ENCODE measurements at regions not wholly inside any gene's neighbourhood (a gene's known extent, or its start where the extent isn't known, plus 50 kb on each side); places are given as distances from the start of the nearest gene placed in this dataset.

DNA sequence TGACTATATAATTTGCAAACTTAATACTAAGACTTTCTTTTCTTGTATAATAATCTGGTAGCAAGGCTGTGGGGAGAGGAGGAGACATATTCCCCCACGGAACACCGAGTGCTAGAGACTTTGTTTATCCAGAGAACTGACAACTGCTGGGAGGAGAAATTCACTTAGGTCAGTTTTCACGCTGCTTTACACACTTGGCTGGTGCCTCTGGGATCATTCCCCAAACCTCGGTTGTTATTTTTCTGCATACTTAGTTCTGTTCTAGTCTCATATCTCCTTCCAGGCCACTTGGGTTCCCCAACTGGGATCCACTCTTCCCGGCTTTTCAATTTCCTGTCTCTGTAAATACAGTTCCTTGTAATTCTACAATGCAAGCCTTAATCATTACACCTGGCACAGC lies 238.2 kb upstream of the ADAMTS16 start:
- no peak overlapping the region for H3K27ac Mint-ChIP-seq
- no peaks in the 10 kb centered on the region for H3K4me1 Mint-ChIP-seq (ENCODE audit: low read depth)
- no peaks in the 10 kb centered on the region for H3K9me3 Mint-ChIP-seq
- DNase-seq, result no peak
- TF ChIP-seq, protein P1, sequence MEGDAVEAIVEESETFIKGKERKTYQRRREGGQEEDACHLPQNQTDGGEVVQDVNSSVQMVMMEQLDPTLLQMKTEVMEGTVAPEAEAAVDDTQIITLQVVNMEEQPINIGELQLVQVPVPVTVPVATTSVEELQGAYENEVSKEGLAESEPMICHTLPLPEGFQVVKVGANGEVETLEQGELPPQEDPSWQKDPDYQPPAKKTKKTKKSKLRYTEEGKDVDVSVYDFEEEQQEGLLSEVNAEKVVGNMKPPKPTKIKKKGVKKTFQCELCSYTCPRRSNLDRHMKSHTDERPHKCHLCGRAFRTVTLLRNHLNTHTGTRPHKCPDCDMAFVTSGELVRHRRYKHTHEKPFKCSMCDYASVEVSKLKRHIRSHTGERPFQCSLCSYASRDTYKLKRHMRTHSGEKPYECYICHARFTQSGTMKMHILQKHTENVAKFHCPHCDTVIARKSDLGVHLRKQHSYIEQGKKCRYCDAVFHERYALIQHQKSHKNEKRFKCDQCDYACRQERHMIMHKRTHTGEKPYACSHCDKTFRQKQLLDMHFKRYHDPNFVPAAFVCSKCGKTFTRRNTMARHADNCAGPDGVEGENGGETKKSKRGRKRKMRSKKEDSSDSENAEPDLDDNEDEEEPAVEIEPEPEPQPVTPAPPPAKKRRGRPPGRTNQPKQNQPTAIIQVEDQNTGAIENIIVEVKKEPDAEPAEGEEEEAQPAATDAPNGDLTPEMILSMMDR (IDR thresholded peaks at IDR 0.05), result no peak
- no peaks in the 10 kb centered on the region for H3K36me3 Mint-ChIP-seq (ENCODE audit: low read depth)
- H3K4me3 Mint-ChIP-seq, result no peak overlapping the region
- H3K27me3 Mint-ChIP-seq (ENCODE audit: insufficient read depth), result no peaks in the 10 kb centered on the region; the same call in 1 of the 2 replicates

DNA sequence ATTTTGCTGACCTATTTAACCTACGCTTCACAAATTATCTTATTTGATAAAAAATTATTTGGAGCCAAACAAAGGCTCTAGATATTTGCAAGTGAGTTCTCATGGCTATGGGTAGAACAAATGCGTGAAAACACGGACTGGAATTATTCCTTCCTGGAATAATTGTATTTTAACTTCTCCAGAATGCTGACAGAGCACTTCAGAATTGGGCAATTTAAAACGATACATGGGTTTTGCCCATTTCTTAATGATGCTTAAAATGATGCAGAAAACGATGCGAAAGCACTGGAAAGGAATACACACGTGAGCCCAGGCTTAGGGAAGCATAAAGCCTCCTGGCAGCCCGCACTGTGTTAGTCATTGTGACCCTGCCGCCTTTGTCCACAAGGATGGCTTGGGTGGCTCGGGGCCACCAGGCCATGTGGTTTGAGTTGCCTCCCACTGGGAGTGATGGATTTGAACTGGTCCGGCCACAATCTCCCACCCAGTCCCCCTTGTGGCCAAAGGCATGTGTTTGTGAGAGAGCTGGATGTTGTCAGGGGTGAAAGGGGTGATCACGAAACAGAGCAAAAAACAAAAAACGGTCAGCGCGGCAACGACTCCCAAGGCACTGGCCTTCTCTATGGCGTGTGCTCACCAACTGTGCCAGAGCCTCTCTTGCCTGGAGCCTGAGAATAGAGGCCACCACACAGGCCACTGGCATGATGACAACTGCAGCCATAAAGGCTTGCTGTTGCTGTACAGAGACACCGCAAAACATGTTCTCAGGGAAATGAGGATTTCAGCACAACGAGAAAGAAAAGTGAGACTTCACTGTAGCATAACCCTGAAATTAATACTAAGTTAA lies 234.2 kb upstream of the ADAMTS16 start:
- H3K36me3 Mint-ChIP-seq (ENCODE audit: low read depth), result no peaks in the 10 kb centered on the region
- no peak for DNase-seq
- TF ChIP-seq, protein P1 (IDR thresholded peaks at IDR 0.05), result peak; percentile 31; the same call in 1 of the 2 replicates
- no peak overlapping the region for H3K27ac Mint-ChIP-seq
- H3K27me3 Mint-ChIP-seq (ENCODE audit: insufficient read depth), result peaks cover 1% of the 10 kb centered on the region; the same call in 1 of the 2 replicates
- H3K4me3 Mint-ChIP-seq, result no peak overlapping the region
- no peaks in the 10 kb centered on the region for H3K9me3 Mint-ChIP-seq
- H3K4me1 Mint-ChIP-seq (ENCODE audit: low read depth), result no peaks in the 10 kb centered on the region

DNA sequence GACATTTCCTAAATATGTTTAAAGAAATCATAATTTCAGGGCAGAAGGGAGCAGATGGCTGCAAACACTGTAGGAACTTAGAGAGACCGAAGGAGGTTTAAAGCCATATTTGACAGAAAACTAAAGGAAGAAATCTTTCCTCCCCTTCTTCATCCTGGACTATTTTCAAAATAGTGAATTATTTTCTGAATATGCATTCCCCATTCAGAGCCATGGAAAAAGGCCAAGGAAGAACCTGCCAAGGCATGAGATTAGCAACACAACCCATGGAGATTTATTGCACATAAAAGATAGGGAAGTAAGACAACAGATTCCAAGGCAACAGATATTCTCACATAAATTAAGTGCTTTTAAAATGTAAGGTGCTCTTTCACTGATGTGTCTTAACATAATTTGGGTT lies 233.3 kb upstream of the ADAMTS16 start:
- DNase-seq, result no peak
- no peaks in the 10 kb centered on the region for H3K4me1 Mint-ChIP-seq (ENCODE audit: low read depth)
- H3K36me3 Mint-ChIP-seq (ENCODE audit: low read depth), result no peaks in the 10 kb centered on the region
- H3K4me3 Mint-ChIP-seq, result no peak overlapping the region
- no peaks in the 10 kb centered on the region for H3K9me3 Mint-ChIP-seq
- no peak overlapping the region for H3K27ac Mint-ChIP-seq
- TF ChIP-seq, protein P1 (IDR thresholded peaks at IDR 0.05), result no peak
- H3K27me3 Mint-ChIP-seq (ENCODE audit: insufficient read depth), result peaks cover 1% of the 10 kb centered on the region; the same call in 1 of the 2 replicates

DNA sequence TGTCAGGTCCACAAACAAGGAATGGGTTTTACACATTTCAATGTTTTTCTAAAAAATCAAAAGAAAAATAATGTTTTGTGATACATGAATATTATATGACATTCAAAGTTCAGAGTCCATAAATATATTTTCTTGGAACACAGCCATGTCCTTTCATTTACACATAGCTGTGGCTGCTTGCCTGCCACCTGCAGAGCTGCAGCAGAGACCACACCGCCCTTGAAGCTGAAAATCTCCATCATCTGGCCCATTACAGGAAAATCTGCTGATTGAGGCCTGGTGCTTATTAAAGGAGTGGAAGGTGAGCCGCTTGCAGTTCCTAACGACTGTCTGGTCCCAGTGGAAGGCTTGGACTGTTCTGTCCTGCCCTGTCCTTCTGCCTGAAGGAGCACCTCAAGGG lies 232.6 kb upstream of the ADAMTS16 start:
- Mint-ChIP-seq H3K27me3 (ENCODE audit: insufficient read depth) (0 out of 2 replicates have a peak, but pooled peaks cover 1% of the 10 kb centered on the region), H3K4me1 (ENCODE audit: low read depth) (no peaks in the 10 kb centered on the region), H3K27ac (no peak overlapping the region), H3K36me3 (ENCODE audit: low read depth) (no peaks in the 10 kb centered on the region), H3K4me3 (no peak overlapping the region), H3K9me3 (no peaks in the 10 kb centered on the region)
- TF ChIP-seq, protein P1 (IDR thresholded peaks at IDR 0.05), result no peak
- DNase-seq, result no peak

DNA sequence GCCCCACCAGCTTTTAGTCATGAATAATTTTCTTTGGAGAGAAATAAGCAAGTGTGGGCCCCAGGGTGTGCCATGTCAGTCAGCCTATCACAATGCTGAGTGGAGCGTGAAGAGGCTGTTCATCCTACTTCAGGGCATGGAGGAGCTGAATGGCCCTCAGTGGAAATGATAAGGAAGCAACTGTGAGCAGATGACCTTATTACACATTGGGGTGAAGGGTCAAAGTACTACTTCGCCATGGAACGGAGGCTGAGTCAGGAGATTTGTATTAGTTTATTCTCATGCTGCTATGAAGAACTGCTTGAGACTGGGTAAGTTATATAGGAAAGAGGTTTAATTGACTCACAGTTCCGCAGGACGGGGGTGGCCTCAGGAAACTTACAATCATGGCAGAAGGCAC lies 231.0 kb upstream of the ADAMTS16 start:
- H3K27me3 Mint-ChIP-seq (ENCODE audit: insufficient read depth), result peaks cover 4% of the 10 kb centered on the region; the same call in 1 of the 2 replicates
- H3K36me3 Mint-ChIP-seq (ENCODE audit: low read depth), result no peaks in the 10 kb centered on the region
- no peak overlapping the region for H3K27ac Mint-ChIP-seq
- no peak overlapping the region for H3K4me3 Mint-ChIP-seq
- TF ChIP-seq, protein P1 (IDR thresholded peaks at IDR 0.05), result no peak
- no peaks in the 10 kb centered on the region for H3K4me1 Mint-ChIP-seq (ENCODE audit: low read depth)
- DNase-seq, result no peak
- no peaks in the 10 kb centered on the region for H3K9me3 Mint-ChIP-seq
